HG03139 (cell line): ENCODE measurements at regions not wholly inside any gene's neighbourhood (a gene's known extent, or its start where the extent isn't known, plus 50 kb on each side); places are given as distances from the start of the nearest gene placed in this dataset.
A peak's percentile ranks its signal among the peaks of the same experiment; 100 is the strongest.
"Not testable (repeated sequence)": the region's sequence is repeated elsewhere in the genome, so short reads cannot be mapped to it uniquely, and the experiment has no call there.

Experiments
- ATAC-seq: cut with Tn5 transposase; IDR thresholded peaks from one replicate; pipeline ENCODE4 v1.9.1; 2021; ENCODE audit not compliant: unreplicated experiment

- ATAC-seq, result no peak
These were observed 64.0 kb downstream of the CCNG2 start for GRCh38 chr4:77220828-77221613.

GRCh38 chr4:77225022-77225421, 68.0 kb downstream of the CCNG2 start:
- ATAC-seq, result no peak

GRCh38 chr4:77226939-77227705, 70.1 kb downstream of the CCNG2 start:
- no peak for ATAC-seq

DNA sequence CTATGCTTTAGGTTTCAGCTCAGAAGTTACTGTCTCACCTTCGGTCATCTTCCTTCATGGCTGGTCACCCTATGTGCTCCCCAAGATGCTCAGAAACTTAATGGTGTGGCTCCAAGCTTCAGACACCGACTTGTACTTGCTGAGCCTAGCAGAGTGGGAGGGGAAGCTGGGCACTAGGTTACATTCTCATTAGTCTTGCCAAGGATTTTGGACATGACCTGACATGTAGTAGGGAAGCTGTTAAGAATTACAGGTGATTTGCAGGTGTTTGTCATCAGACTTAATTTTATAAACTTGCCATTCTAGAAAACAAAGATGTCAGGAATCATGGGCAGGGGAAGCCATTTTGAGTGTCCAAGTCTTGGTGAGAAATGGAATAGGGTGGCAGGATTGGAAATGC, 72.4 kb downstream of the CCNG2 start:
- no peak for ATAC-seq

GRCh38 chr4:77232653-77233052, 75.6 kb downstream of the CCNG2 start:
- ATAC-seq, result no peak

DNA sequence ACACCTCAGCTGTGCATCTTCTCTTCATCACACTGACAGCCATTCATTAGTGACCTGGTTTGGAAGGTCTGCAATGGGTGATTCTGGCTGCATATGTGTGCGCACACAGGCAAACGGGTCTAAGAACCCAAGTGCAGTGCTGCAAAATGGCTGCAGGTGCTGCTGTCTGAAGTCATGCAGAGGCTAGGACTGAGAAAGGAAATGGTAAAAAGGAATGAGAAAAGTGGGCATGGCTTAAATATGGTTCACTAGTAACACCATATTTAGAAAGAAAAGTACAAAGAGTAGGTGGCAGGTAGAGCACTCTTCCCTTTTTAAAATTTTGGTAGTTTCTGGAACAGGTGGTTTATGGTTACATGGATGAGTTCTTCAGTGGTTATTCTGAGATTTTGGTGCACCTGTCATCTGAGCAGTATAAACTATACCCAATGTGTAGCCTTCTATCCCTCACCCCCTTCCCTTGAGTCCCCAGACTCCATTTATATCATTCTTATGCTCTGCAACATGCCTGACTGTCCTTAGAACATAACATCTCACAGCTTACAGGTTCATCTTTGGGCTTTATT, 78.4 kb downstream of the CCNG2 start:
- no peak for ATAC-seq

GRCh38 chr4:77236806-77237205, 79.8 kb downstream of the CCNG2 start:
- ATAC-seq, result no peak

GRCh38 chr4:77240469-77241066, 83.6 kb downstream of the CCNG2 start:
- ATAC-seq, result peak; percentile 71

GRCh38 chr4:77248805-77249204, 91.8 kb downstream of the CCNG2 start:
- no peak for ATAC-seq

- ATAC-seq, result no peak
These were observed 94.7 kb downstream of the CCNG2 start for GRCh38 chr4:77251751-77252150.

DNA sequence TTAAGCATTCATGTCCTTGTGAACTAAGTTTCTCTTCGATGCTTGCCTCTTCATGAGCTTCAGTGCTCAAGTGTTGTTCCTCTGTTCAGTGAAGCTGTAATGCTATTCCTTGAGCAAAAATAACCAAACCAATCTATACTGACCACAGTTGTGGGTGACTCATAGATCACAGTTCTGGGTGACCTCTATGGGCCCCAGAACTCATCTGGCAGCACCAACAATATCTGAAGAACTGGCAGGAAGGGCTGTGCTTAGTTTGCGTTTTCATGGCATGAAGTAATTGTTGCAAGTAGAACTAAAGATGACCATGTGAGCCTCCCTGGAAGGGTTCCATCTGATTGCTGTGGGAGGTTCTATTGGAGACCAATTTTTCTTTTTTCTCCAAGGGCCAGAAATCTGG, 106.2 kb downstream of the CCNG2 start:
- no peak for ATAC-seq

DNA sequence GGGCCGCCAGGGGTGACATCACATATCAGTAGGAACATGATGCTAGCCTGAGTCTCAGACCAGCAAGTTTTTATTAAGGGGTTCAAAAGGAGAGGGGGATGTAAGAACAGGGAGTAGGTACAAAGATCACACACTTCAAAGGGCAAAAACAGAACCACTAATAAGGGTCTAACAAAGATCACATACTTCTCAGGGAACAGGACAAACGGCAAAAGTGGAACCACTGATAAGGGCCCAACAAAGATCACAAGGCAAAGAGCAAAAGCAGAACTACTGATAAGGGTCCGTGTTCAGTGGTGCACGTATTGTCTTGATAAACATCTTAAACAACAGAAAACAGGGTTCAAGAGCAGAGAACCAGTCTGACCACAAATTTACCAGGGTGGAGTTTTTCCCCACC, 107.0 kb downstream of the CCNG2 start:
- ATAC-seq, result not testable (repeated sequence)

DNA sequence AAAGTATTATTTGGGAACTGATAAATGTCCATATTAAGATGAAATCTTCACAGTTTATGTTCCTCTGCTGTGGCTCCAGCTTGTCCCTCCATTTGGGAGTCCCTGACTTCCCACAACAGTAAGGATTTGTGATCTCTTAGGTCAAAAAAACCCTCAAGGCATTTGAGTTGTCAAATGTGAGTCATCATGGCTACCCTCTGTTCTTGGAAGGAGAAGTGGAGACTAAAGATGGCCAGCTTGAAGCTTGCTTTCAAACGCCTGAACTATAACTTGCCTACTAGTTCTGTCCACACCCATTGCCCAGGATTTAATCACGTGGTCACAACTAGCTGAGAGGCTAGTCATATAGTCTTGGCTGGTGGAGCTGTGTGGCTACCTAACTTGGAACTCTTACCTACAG, 107.8 kb downstream of the CCNG2 start:
- ATAC-seq, result no peak

- no peak for ATAC-seq
These were observed 111.1 kb downstream of the CCNG2 start for GRCh38 chr4:77268108-77268507.

DNA sequence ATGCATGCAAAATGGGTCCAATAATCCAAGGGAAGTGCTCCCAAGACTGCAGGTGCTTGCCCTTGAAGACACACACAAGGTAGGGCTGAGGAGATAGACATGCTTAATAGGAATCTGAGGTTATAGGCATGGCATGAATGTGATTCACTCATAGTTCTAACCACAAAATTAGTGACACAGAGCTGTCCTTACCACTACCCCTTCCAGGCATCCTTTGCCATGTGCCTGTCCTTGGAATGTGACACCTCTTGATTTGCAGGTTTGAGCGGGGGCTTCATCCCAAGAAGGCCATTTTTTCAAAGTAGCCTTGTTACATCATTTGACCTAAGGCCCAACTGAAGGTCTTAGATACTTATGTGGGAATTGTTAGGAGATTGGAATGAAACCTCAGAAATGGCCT, 112.5 kb downstream of the CCNG2 start:
- ATAC-seq, result no peak

GRCh38 chr4:77273412-77273811, 116.4 kb downstream of the CCNG2 start:
- ATAC-seq, result no peak

DNA sequence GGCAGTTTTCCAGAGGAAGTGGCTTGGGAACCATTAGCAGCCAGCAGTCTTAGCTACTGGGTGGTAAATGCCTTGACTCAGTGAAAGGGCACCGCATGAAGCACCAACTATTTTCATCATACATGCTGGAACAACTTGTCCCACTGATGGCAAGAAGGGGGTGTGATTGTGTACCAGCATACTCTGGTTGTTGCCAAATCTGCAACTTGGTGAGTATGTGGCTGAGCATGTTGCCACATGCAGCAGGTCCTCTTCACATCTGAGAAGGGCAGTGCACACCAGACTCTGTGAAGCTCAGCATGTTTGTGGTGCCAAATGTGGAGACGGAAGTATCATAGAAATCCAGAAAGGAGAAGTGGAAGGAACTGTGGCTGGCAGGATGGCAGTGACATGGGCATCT, 122.1 kb downstream of the CCNG2 start:
- not testable (repeated sequence) for ATAC-seq

GRCh38 chr4:77282305-77282704, 125.3 kb downstream of the CCNG2 start:
- ATAC-seq, result no peak

GRCh38 chr4:77284036-77284435, 127.0 kb downstream of the CCNG2 start:
- ATAC-seq, result no peak

DNA sequence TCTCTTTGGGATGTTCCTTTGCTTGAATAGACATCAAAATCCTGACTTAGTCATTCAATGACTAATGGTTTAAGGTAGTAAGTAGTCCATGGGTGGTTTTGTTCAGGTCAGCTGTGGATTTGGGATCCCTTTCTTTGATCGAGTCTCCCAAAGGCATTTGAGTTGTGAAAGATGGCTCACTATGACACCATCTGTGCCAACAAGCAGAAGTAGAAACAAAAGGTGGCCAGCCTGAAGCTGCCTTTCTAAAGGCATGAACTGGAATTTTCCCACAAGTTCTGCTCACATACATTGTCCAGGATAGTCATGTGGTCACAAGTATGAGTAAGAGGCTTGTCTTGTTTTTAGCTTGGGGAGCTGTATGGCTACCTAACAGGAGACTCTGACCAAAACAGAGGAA, 129.9 kb downstream of the CCNG2 start:
- ATAC-seq, result no peak

- no peak for ATAC-seq
These were observed 136.4 kb downstream of the CCNG2 start for GRCh38 chr4:77293426-77293825.

DNA sequence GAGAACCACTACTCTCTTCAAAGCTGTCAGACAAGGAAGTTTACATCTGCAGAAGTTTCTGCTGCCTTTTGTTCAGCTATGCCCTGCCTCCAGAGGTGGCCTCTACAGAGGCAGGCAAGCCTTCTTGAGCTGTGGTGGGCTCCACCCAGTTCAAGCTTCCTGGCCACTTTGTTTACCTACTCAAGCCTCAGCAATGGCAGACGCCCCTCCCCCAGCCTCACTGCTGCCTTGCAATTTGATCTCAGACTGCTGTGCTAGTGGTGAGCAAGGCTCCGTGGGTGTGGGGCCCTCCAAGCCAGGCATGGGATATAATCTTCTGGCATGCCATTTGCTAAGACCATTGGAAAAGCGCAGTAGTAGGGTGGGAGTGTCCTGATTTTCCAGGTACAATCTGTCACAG, 144.0 kb downstream of the CCNG2 start:
- ATAC-seq, result not testable (repeated sequence)
